ENCODE measurements at regions not wholly inside any gene's neighbourhood (a gene's known extent, or its start where the extent isn't known, plus 50 kb on each side); places are given as distances from the start of the nearest gene placed in this dataset.

GRCh38 chrX:30992381-30992904, 79.4 kb downstream of the FTHL17 start:
- no peak overlapping the region for H3K4me3 Mint-ChIP-seq
- peaks cover 39% of the 10 kb centered on the region for H3K9me3 Mint-ChIP-seq
- H3K27ac Mint-ChIP-seq: no peak overlapping the region

GRCh38 chrX:30990361-30990760, 81.5 kb downstream of the FTHL17 start:
- no peak overlapping the region for H3K27ac ChIP-seq (ENCODE audit: low read depth, low read length)
- H3K27me3 ChIP-seq (ENCODE audit: control insufficient read depth, insufficient read depth, low read length, poor library complexity, severe bottlenecking): no peaks in the 10 kb centered on the region
- H3K9me3 Mint-ChIP-seq: peaks cover 36% of the 10 kb centered on the region
- H3K4me1 ChIP-seq (ENCODE audit: control insufficient read depth, insufficient read depth, low read length): no peaks in the 10 kb centered on the region
- H3K9me3 ChIP-seq (ENCODE audit: control insufficient read depth, low read length): no peaks in the 10 kb centered on the region
- no peak overlapping the region for H3K27ac Mint-ChIP-seq
- H3K9ac ChIP-seq (ENCODE audit: extremely low read depth, low read length, poor library complexity, severe bottlenecking): no peak overlapping the region
- no peaks in the 10 kb centered on the region for H3K27me3 Mint-ChIP-seq (ENCODE audit: insufficient read depth)
- H3K4me3 Mint-ChIP-seq: no peak overlapping the region
- no peaks in the 10 kb centered on the region for H3K36me3 Mint-ChIP-seq (ENCODE audit: low read depth)
- no peak for DNase-seq
- no peak overlapping the region for H3K4me3 ChIP-seq (ENCODE audit: low read length)
- TF ChIP-seq CTCF (conservative IDR thresholded peaks at IDR 0.05): no peak
- H3K36me3 ChIP-seq (ENCODE audit: control insufficient read depth, insufficient read depth, low read length): no peaks in the 10 kb centered on the region
- H3K4me1 Mint-ChIP-seq: no peaks in the 10 kb centered on the region
- 87% methylated on average over 2 of the region's 2 CpGs; no CpG with 5 or more reads in 1 of the 2 experiments for WGBS, 2 experiments (ENCODE audit: insufficient coverage in 1 of 2, insufficient read length in 1 of 2)

More at GRCh38 chrX:30992381-30992904, 79.4 kb downstream of the FTHL17 start:
- Histone ChIP-seq H3K36me3 (ENCODE audit: control insufficient read depth, insufficient read depth, low read length) (no peaks in the 10 kb centered on the region), H3K9me3 (ENCODE audit: control insufficient read depth, low read length) (no peaks in the 10 kb centered on the region), H3K4me1 (ENCODE audit: control insufficient read depth, insufficient read depth, low read length) (no peaks in the 10 kb centered on the region), H3K27ac (ENCODE audit: low read depth, low read length) (no peak overlapping the region), H3K9ac (ENCODE audit: extremely low read depth, low read length, poor library complexity, severe bottlenecking) (no peak overlapping the region), H3K4me3 (ENCODE audit: low read length) (no peak overlapping the region), H3K27me3 (ENCODE audit: control insufficient read depth, insufficient read depth, low read length, poor library complexity, severe bottlenecking) (no peaks in the 10 kb centered on the region)
- no peaks in the 10 kb centered on the region for H3K36me3 Mint-ChIP-seq (ENCODE audit: low read depth)
- no peaks in the 10 kb centered on the region for H3K4me1 Mint-ChIP-seq
- no peak for DNase-seq
- 98% methylated on average over 4 of the region's 4 CpGs; no CpG with 5 or more reads in 1 of the 2 experiments for WGBS, 2 experiments (ENCODE audit: insufficient coverage in 1 of 2, insufficient read length in 1 of 2)
- TF ChIP-seq CTCF (conservative IDR thresholded peaks at IDR 0.05): no peak
- H3K27me3 Mint-ChIP-seq (ENCODE audit: insufficient read depth): no peaks in the 10 kb centered on the region

- Mint-ChIP-seq H3K4me1 (no peaks in the 10 kb centered on the region), H3K4me3 (no peak overlapping the region), H3K36me3 (ENCODE audit: low read depth) (no peaks in the 10 kb centered on the region), H3K9me3 (peaks cover 35% of the 10 kb centered on the region), H3K27me3 (ENCODE audit: insufficient read depth) (no peaks in the 10 kb centered on the region), H3K27ac (no peak overlapping the region)
- DNase-seq: no peak
- Histone ChIP-seq H3K9me3 (ENCODE audit: control insufficient read depth, low read length) (no peaks in the 10 kb centered on the region), H3K4me3 (ENCODE audit: low read length) (no peak overlapping the region), H3K36me3 (ENCODE audit: control insufficient read depth, insufficient read depth, low read length) (no peaks in the 10 kb centered on the region), H3K4me1 (ENCODE audit: control insufficient read depth, insufficient read depth, low read length) (no peaks in the 10 kb centered on the region), H3K27ac (ENCODE audit: low read depth, low read length) (no peak overlapping the region), H3K27me3 (ENCODE audit: control insufficient read depth, insufficient read depth, low read length, poor library complexity, severe bottlenecking) (no peaks in the 10 kb centered on the region), H3K9ac (ENCODE audit: extremely low read depth, low read length, poor library complexity, severe bottlenecking) (no peak overlapping the region)
- TF ChIP-seq CTCF (conservative IDR thresholded peaks at IDR 0.05): no peak
- whole genome bisulfite sequencing, 2 experiments (ENCODE audit: insufficient coverage in 1 of 2, insufficient read length in 1 of 2): 83% methylated on average over 3 of the region's 3 CpGs; no CpG with 5 or more reads in 1 of the 2 experiments
These were observed 89.4 kb downstream of the FTHL17 start for GRCh38 chrX:30982467-30982866.

Measured in endodermal cell (in vitro differentiated cells).